K562 (cell line): ENCODE measurements at regions not wholly inside any gene's neighbourhood (a gene's known extent, or its start where the extent isn't known, plus 50 kb on each side); places are given as distances from the start of the nearest gene placed in this dataset.

Source experiments
- ATAC-seq: fragments of 200-7000 bp; cut with Tn5 transposase; 3 replicates; pipeline ENCODE4 v1.9.1; 2020; ENCODE audit warnings: moderate library complexity
- BruUV-seq: library from RNA; stranded (reverse); fragments of 400-500 nt; replicated peaks from 2 replicates; lab custom pipeline; 2021; lab: Mats Ljungman, UMichigan
- CTCF ChIA-PET: fragments of 300-600 bp; formaldehyde crosslinking; extraction: SDS; loops from one replicate; lab custom pipeline; 2021; ENCODE audit warnings: low intra/inter-chr PET ratio; lab: Yijun Ruan, JAX
- POLR2A ChIA-PET: fragments of 300-600, 350-650 bp; sonication (Branson Sonifier 250); formaldehyde crosslinking; extraction: SDS; loops from one replicate; lab custom pipeline; 2021; ENCODE audit warnings: antibody characterized with exemption, inconsistent platforms; lab: Yijun Ruan, JAX
- DNase-seq, 4 experiments: peaks; one replicate each; pipeline versions ENCODE4 v3.0.0 to v3.0.0-alpha.2; 2011 to 2018; ENCODE audit warnings: low spot score in 3 of 4, mixed read lengths in 3 of 4; ENCODE audit errors: extremely low read depth in 1 of 4
- FAIRE-seq: peaks from 2 replicates; lab custom pipeline; 2011; peaks lifted over from hg19 to GRCh38; lab: Jason Lieb, UNC
- H2AFZ ChIP-seq: 2 replicates; pipeline ENCODE4 v1.6.0; 2011; ENCODE audit warnings: low read depth, low read length, control low read depth, inconsistent platforms
- H3K27ac ChIP-seq: fragments of 200-600 bp; 3 replicates; pipeline ENCODE4 v1.8.0; 2011; ENCODE audit warnings: low read depth, mild to moderate bottlenecking, control low read depth, inconsistent platforms, low read length, moderate library complexity, mixed read lengths; ENCODE audit errors: extremely low read depth
- H3K27me3 ChIP-seq, 2 experiments: fragments of 300-600 bp in 1 of 2; 2 replicates in 1 of 2; 3 replicates in 1 of 2; pipeline versions ENCODE4 v1.6.0 to v1.8.0; 2011; ENCODE audit warnings: inconsistent platforms in 2 of 2, low read length in 2 of 2, mild to moderate bottlenecking in 1 of 2, mixed read lengths in 1 of 2, moderate library complexity in 1 of 2; ENCODE audit not compliant: control insufficient read depth in 2 of 2, insufficient read depth in 2 of 2
- H3K36me3 ChIP-seq: fragments of 300-600 bp; 3 replicates; pipeline ENCODE4 v1.8.0; 2011; ENCODE audit warnings: mild to moderate bottlenecking, low read length, inconsistent platforms; ENCODE audit not compliant: control insufficient read depth, insufficient read depth
- H3K4me1 ChIP-seq, 2 experiments: fragments of 200-600 bp in 1 of 2; replicated peaks in 1 of 2; 2 replicates in 1 of 2; 3 replicates in 1 of 2; pipeline versions ENCODE4 v1.5.1 to v1.8.0; 2011; ENCODE audit warnings: inconsistent platforms in 2 of 2, low read length in 2 of 2, mild to moderate bottlenecking in 1 of 2, mixed read lengths in 1 of 2, moderate library complexity in 1 of 2; ENCODE audit not compliant: control insufficient read depth in 2 of 2, insufficient read depth in 2 of 2
- H3K4me2 ChIP-seq: 2 replicates; pipeline ENCODE4 v1.6.1; 2011; ENCODE audit warnings: low read length, control low read depth, inconsistent platforms, mixed read lengths; ENCODE audit not compliant: insufficient read depth
- H3K4me3 ChIP-seq: fragments of 200-600 bp; sonication (generic), shearing (Covaris generic); 2 replicates; pipeline ENCODE4 v1.5.1; 2016; ENCODE audit warnings: control low read depth, inconsistent platforms
- H3K79me2 ChIP-seq: fragments of 200-600 bp; 3 replicates; pipeline ENCODE4 v1.8.0; 2011; ENCODE audit warnings: low read length, inconsistent platforms; ENCODE audit not compliant: control insufficient read depth, insufficient read depth
- H3K9ac ChIP-seq, 2 experiments: 2 replicates each; pipeline versions ENCODE4 v1.6.0 to v1.6.1; 2011; ENCODE audit warnings: low read depth in 2 of 2, low read length in 2 of 2, control low read depth in 1 of 2, inconsistent platforms in 1 of 2, mild to moderate bottlenecking in 1 of 2, mixed read lengths in 1 of 2; ENCODE audit not compliant: insufficient read depth in 1 of 2
- H3K9me1 ChIP-seq: one replicate; pipeline ENCODE4 v1.6.0; 2011; ENCODE audit warnings: inconsistent platforms, mild to moderate bottlenecking, low read length, moderate library complexity; ENCODE audit not compliant: control insufficient read depth, insufficient read depth
- H3K9me3 ChIP-seq: replicated peaks from 2 replicates; pipeline ENCODE4 v1.5.1; 2011; ENCODE audit warnings: low read depth, low read length, inconsistent platforms; ENCODE audit not compliant: control insufficient read depth, insufficient read depth
- H4K20me1 ChIP-seq: replicated peaks from 2 replicates; pipeline ENCODE4 v1.6.1; 2011; ENCODE audit warnings: low read length, inconsistent platforms, mixed read lengths; ENCODE audit not compliant: control insufficient read depth, insufficient read depth
- DNMT1 ChIP-seq: fragments of 450-650 bp; IDR thresholded peaks from 2 replicates; pipeline ENCODE4 v1.6.1; 2016; ENCODE audit warnings: antibody characterized with exemption, mild to moderate bottlenecking
- FUS ChIP-seq: fragments of 200-400 bp; formaldehyde crosslinking; optimal IDR thresholded peaks from 2 replicates; pipeline ENCODE3; 2017; ENCODE audit warnings: low read depth, low read length
- OTX1 ChIP-seq: fragments of 450-650 bp; formaldehyde crosslinking; IDR thresholded peaks from 2 replicates; pipeline ENCODE4 v1.4.0; 2022; ENCODE audit warnings: mild to moderate bottlenecking
- POLR2AphosphoS5 ChIP-seq: IDR thresholded peaks from 2 replicates; pipeline ENCODE4 v1.6.1; 2011; ENCODE audit warnings: mild to moderate bottlenecking, low read depth, low read length, moderate library complexity; ENCODE audit not compliant: control insufficient read depth, insufficient read depth
- PTRF ChIP-seq: fragments of 450-650 bp; IDR thresholded peaks from 2 replicates; pipeline ENCODE4 v1.6.1; 2016; ENCODE audit warnings: mild to moderate bottlenecking, missing genetic modification characterization, missing compliant biosample characterization
- RAD21 ChIP-seq, 2 experiments: fragments of 250-450 bp in 1 of 2; fragments of 450-650 bp in 1 of 2; sonication (Bioruptor Pico) in 1 of 2; formaldehyde crosslinking in 1 of 2; IDR thresholded peaks in 1 of 2; conservative IDR thresholded peaks in 1 of 2; 2 replicates each; pipeline versions ENCODE4 v1.4.0 to v1.8.0; 2020 to 2022; ENCODE audit warnings: mild to moderate bottlenecking in 2 of 2, moderate library complexity in 1 of 2
- RUNX1 ChIP-seq: sonication (generic); IDR thresholded peaks from 2 replicates; pipeline ENCODE4 v1.6.1; 2016; ENCODE audit warnings: antibody characterized with exemption, low read depth
- SIN3B ChIP-seq: fragments of 450-650 bp; IDR thresholded peaks from 2 replicates; pipeline ENCODE4 v1.6.1; 2017; ENCODE audit warnings: low read depth, mild to moderate bottlenecking, moderate library complexity
- THRA ChIP-seq: fragments of 450-650 bp; IDR thresholded peaks from 2 replicates; pipeline ENCODE4 v1.6.1; 2017; ENCODE audit warnings: mild to moderate bottlenecking, moderate library complexity
- ZNF274 ChIP-seq: IDR thresholded peaks from 2 replicates; pipeline ENCODE4 v1.6.1; 2011; ENCODE audit warnings: low read depth, mild to moderate bottlenecking, low read length, moderate library complexity, borderline replicate concordance
- ZNF3 ChIP-seq: fragments of 250-450 bp; sonication (Bioruptor Pico); IDR thresholded peaks from 2 replicates; pipeline ENCODE4 v1.5.0; 2021; ENCODE audit warnings: mild to moderate bottlenecking, moderate library complexity
- ZNF561 ChIP-seq: fragments of 450-650 bp; formaldehyde crosslinking; conservative IDR thresholded peaks from 2 replicates; pipeline ENCODE4 v1.4.0; 2020; ENCODE audit warnings: mild to moderate bottlenecking, moderate library complexity
- WGBS: fragments of 100-300 bp; shearing (Covaris generic); methylation state at CpG from one replicate; pipeline ENCODE4 v1.1.6; 2016; ENCODE audit warnings: low coverage, mixed read lengths; ENCODE audit not compliant: insufficient coverage; ENCODE audit errors: missing lambda C conversion rate; 5-methylcytosine and 5-hydroxymethylcytosine counted together
- in situ Hi-C: fragments of 300-500 bp; cut with MboI; formaldehyde crosslinking; loops from 4 replicates; pipeline ENCODE4 v1.15.0; 2018; ENCODE audit warnings: inconsistent platforms, mixed read lengths
- intact Hi-C: fragments of 100-400 bp; cut with micrococcal nuclease; formaldehyde crosslinking; loops from 2 replicates; pipeline ENCODE4 v1.14.2; 2022
- TF ChIP-seq, protein P1 (sequence below): fragments of 450-650 bp; conservative IDR thresholded peaks from 2 replicates; pipeline ENCODE4 v1.6.1; 2016; ENCODE audit warnings: missing genetic modification characterization, low read depth, mild to moderate bottlenecking, control low read depth, missing compliant biosample characterization
- TF ChIP-seq, protein P2 (sequence below): fragments of 200-800 bp; sonication (Bioruptor generic); IDR thresholded peaks from 2 replicates; pipeline ENCODE4 v1.6.1; 2017; ENCODE audit warnings: missing genetic modification characterization, missing compliant biosample characterization

DNA sequence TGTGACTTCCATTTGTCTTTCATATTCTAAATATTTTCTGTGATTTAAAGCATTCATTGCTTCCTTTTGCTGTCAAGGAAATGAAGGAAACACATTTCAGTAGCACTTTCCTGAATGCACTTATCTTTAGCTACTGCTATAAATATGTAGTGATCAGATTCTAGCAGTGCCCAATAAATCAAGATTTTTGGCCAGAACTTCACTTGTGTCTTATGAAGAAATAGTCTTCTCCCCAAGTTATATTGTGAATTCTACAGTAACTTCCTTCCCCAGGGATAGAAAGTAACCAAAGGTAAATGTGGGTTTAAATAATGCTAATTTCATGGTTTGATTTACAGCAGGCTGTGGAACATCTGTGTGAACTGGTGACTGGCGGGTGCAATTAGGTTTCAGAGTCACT, 77.9 kb downstream of the DMRT2 start:
- Histone ChIP-seq H4K20me1 (no peaks in the 10 kb centered on the region), H2AFZ (no peak overlapping the region), H3K79me2 (no peaks in the 10 kb centered on the region), H3K36me3 (no peaks in the 10 kb centered on the region), H3K9ac (no peak overlapping the region), H3K4me1 (no peaks in the 10 kb centered on the region), H3K27ac (no peak overlapping the region), H3K9me1 (no peaks in the 10 kb centered on the region), H3K9me3 (no peaks in the 10 kb centered on the region), H3K4me3 (no peak overlapping the region), H3K4me2 (no peak overlapping the region), H3K27me3 (no peaks in the 10 kb centered on the region)
- ATAC-seq = no peak
- intact Hi-C loops = no loop called here
- TF ChIP-seq DNMT1 (no peak), SIN3B (no peak), ZNF274 (no peak), FUS (no peak)
- ChIA-PET CTCF (no interaction called here), POLR2A (no interaction called here)
- BruUV-seq = no TSS peak
- DNase-seq = no peak
- FAIRE-seq = no peak
- in situ Hi-C loops = no loop called here
- 0% methylated on average over 1 of the region's 1 CpG for WGBS

DNA sequence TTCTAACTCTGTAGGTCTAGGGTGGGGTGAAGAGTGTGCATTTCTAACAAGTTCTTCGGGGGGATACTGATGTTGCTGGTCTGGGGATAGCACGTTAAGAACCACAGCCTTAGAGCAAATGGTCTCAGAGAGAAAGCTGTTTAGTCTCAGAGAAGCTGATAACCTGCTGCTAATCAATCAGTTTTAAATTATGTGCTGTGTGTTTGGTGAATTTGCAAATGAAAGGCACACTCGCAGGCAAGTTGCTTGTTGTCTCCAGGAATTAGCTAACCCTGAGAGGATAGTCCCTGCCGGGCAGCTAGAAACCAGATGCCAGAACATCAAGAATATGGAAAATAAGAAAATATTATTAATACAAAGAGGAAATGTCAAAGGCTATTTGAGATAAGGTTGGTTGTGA, 79.2 kb downstream of the DMRT2 start:
- ChIA-PET POLR2A (no interaction called here), CTCF (no interaction called here)
- in situ Hi-C loops (no loop called here), intact Hi-C loops (no loop called here)
- 3% methylated on average over 4 of the region's 4 CpGs for WGBS
- no TSS peak for BruUV-seq
- no peak for FAIRE-seq
- Histone ChIP-seq H3K27me3 (no peaks in the 10 kb centered on the region), H3K36me3 (no peaks in the 10 kb centered on the region), H4K20me1 (no peaks in the 10 kb centered on the region), H3K27ac (no peak overlapping the region), H3K4me3 (no peak overlapping the region), H3K9me1 (no peaks in the 10 kb centered on the region), H3K4me1 (no peaks in the 10 kb centered on the region), H3K9me3 (no peaks in the 10 kb centered on the region), H3K79me2 (no peaks in the 10 kb centered on the region), H3K9ac (no peak overlapping the region), H3K4me2 (no peak overlapping the region), H2AFZ (no peak overlapping the region)
- no peak for ATAC-seq
- no peak for DNase-seq
- TF ChIP-seq ZNF561 (no peak), PTRF (tag) (no peak), RUNX1 (no peak), OTX1 (CRISPR knock-in tag) (no peak), THRA (no peak), RAD21 (CRISPR knock-in tag; conservative IDR thresholded peaks at IDR 0.05 in 1 of 2, IDR thresholded peaks at IDR 0.05 in 1 of 2) (no peak), ZNF3 (CRISPR knock-in tag) (no peak), POLR2AphosphoS5 (no peak)
- TF ChIP-seq, protein P1, sequence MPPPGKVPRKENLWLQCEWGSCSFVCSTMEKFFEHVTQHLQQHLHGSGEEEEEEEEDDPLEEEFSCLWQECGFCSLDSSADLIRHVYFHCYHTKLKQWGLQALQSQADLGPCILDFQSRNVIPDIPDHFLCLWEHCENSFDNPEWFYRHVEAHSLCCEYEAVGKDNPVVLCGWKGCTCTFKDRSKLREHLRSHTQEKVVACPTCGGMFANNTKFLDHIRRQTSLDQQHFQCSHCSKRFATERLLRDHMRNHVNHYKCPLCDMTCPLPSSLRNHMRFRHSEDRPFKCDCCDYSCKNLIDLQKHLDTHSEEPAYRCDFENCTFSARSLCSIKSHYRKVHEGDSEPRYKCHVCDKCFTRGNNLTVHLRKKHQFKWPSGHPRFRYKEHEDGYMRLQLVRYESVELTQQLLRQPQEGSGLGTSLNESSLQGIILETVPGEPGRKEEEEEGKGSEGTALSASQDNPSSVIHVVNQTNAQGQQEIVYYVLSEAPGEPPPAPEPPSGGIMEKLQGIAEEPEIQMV = no peak
- TF ChIP-seq, protein P2, sequence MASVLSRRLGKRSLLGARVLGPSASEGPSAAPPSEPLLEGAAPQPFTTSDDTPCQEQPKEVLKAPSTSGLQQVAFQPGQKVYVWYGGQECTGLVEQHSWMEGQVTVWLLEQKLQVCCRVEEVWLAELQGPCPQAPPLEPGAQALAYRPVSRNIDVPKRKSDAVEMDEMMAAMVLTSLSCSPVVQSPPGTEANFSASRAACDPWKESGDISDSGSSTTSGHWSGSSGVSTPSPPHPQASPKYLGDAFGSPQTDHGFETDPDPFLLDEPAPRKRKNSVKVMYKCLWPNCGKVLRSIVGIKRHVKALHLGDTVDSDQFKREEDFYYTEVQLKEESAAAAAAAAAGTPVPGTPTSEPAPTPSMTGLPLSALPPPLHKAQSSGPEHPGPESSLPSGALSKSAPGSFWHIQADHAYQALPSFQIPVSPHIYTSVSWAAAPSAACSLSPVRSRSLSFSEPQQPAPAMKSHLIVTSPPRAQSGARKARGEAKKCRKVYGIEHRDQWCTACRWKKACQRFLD = no peak
